OCI-LY1 (cell line): ENCODE measurements at regions not wholly inside any gene's neighbourhood (a gene's known extent, or its start where the extent isn't known, plus 50 kb on each side); places are given as distances from the start of the nearest gene placed in this dataset.
"Not testable (repeated sequence)": the region's sequence is repeated elsewhere in the genome, so short reads cannot be mapped to it uniquely, and the experiment has no call there.

Source experiments
- H2AFZ ChIP-seq: fragments of 200-600 bp; sonication (generic), shearing (Covaris generic); 2 replicates; pipeline ENCODE4 v1.6.0; 2014; ENCODE audit warnings: antibody characterized with exemption, mild to moderate bottlenecking, low read length
- H3F3A ChIP-seq: fragments of 200-600 bp; sonication (generic), shearing (Covaris generic); 2 replicates; pipeline ENCODE4 v1.6.0; 2014; ENCODE audit warnings: mild to moderate bottlenecking, antibody characterized with exemption, low read length, moderate library complexity; ENCODE audit not compliant: insufficient read depth
- H3K27ac ChIP-seq: fragments of 200-600 bp; sonication (generic); 2 replicates; pipeline ENCODE4 v1.5.1; 2014; ENCODE audit warnings: low read length, mixed run types, mild to moderate bottlenecking, low read depth; ENCODE audit not compliant: poor library complexity, severe bottlenecking
- H3K27me3 ChIP-seq: fragments of 200-600 bp; sonication (generic); 2 replicates; pipeline ENCODE4 v1.6.0; 2014; ENCODE audit warnings: antibody characterized with exemption, mild to moderate bottlenecking, low read length, moderate library complexity; ENCODE audit not compliant: insufficient read depth
- H3K36me3 ChIP-seq: fragments of 200-600 bp; sonication (generic); 2 replicates; pipeline ENCODE4 v1.6.1; 2014; ENCODE audit warnings: mild to moderate bottlenecking, antibody characterized with exemption, low read length, moderate library complexity, mixed read lengths; ENCODE audit not compliant: insufficient read depth
- H3K4me1 ChIP-seq: fragments of 200-600 bp; sonication (generic); 2 replicates; pipeline ENCODE4 v1.5.1; 2014; ENCODE audit warnings: mild to moderate bottlenecking, low read length, moderate library complexity; ENCODE audit not compliant: insufficient read depth, severe bottlenecking
- H3K4me2 ChIP-seq: fragments of 200-600 bp; sonication (generic), shearing (Covaris generic); 2 replicates; pipeline ENCODE4 v1.6.1; 2014; ENCODE audit warnings: low read length
- H3K4me3 ChIP-seq: fragments of 200-600 bp; sonication (generic); 2 replicates; pipeline ENCODE4 v1.5.1; 2014; ENCODE audit warnings: low read length, low read depth, mild to moderate bottlenecking, mixed read lengths; ENCODE audit not compliant: poor library complexity, severe bottlenecking
- H3K79me2 ChIP-seq: fragments of 200-600 bp; shearing (Covaris generic); 2 replicates; pipeline ENCODE4 v1.6.1; 2016; ENCODE audit warnings: mixed run types, low read length, mixed read lengths; ENCODE audit not compliant: insufficient read depth
- H3K9ac ChIP-seq: fragments of 200-600 bp; sonication (generic), shearing (Covaris generic); 2 replicates; pipeline ENCODE4 v1.6.1; 2014; ENCODE audit warnings: mild to moderate bottlenecking, low read length, mixed read lengths
- H3K9me2 ChIP-seq: fragments of 200-600 bp; sonication (generic), shearing (Covaris generic); 2 replicates; pipeline ENCODE4 v1.6.1; 2014; ENCODE audit warnings: low read depth, mild to moderate bottlenecking, low read length, mixed read lengths
- H3K9me3 ChIP-seq: fragments of 200-600 bp; shearing (Covaris generic); 2 replicates; pipeline ENCODE4 v1.6.1; 2014; ENCODE audit warnings: low read length, mixed read lengths
- H4K20me1 ChIP-seq: fragments of 200-600 bp; sonication (generic), shearing (Covaris generic); 2 replicates; pipeline ENCODE4 v1.6.0; 2016; ENCODE audit warnings: mild to moderate bottlenecking, low read length; ENCODE audit not compliant: insufficient read depth
- EZH2 ChIP-seq: fragments of 200-600 bp; sonication (generic), shearing (Covaris generic); IDR thresholded peaks from 2 replicates; pipeline ENCODE4 v1.8.0; 2017; ENCODE audit warnings: borderline replicate concordance, mixed run types, mild to moderate bottlenecking, antibody characterized with exemption, low read length, moderate library complexity, mixed read lengths
- TF ChIP-seq, protein P1 (sequence below): fragments of 200-600 bp; sonication (generic), shearing (Covaris generic); IDR thresholded peaks from 2 replicates; pipeline ENCODE4 v1.5.1; 2017; ENCODE audit warnings: mild to moderate bottlenecking, antibody characterized with exemption, low read length, moderate library complexity, mixed read lengths

DNA sequence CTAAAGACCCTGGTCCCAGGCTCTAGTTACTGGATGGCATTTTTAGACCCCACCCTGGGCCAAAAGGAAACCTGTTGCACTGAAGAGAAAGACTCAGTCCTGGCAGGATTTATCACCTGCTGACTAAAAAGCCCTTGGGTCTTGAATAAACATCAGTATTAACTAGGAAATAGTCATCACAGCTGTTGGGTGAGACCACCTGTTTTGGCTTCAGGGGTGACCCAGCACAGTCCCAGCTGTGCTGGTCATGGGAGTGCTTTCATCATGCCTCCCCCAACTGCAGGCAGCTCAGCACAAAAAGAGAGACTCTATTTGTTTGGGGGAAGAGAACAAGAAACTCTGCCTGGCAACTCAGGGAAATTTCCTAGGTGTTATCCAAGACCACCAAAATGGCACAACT, 903.2 kb downstream of the C4orf33 start:
- Histone ChIP-seq H3K4me2 (no peak overlapping the region), H3K9ac (no peak overlapping the region), H3K9me2 (no peaks in the 10 kb centered on the region), H4K20me1 (no peaks in the 10 kb centered on the region), H3K36me3 (no peaks in the 10 kb centered on the region), H3K9me3 (no peaks in the 10 kb centered on the region), H3K4me3 (no peak overlapping the region), H3K79me2 (no peaks in the 10 kb centered on the region), H3F3A (no peaks in the 10 kb centered on the region), H3K4me1 (no peaks in the 10 kb centered on the region), H3K27ac (no peak overlapping the region), H3K27me3 (no peaks in the 10 kb centered on the region), H2AFZ (no peak overlapping the region)
- TF ChIP-seq, protein P1, sequence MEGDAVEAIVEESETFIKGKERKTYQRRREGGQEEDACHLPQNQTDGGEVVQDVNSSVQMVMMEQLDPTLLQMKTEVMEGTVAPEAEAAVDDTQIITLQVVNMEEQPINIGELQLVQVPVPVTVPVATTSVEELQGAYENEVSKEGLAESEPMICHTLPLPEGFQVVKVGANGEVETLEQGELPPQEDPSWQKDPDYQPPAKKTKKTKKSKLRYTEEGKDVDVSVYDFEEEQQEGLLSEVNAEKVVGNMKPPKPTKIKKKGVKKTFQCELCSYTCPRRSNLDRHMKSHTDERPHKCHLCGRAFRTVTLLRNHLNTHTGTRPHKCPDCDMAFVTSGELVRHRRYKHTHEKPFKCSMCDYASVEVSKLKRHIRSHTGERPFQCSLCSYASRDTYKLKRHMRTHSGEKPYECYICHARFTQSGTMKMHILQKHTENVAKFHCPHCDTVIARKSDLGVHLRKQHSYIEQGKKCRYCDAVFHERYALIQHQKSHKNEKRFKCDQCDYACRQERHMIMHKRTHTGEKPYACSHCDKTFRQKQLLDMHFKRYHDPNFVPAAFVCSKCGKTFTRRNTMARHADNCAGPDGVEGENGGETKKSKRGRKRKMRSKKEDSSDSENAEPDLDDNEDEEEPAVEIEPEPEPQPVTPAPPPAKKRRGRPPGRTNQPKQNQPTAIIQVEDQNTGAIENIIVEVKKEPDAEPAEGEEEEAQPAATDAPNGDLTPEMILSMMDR: no peak
- TF ChIP-seq EZH2: no peak

DNA sequence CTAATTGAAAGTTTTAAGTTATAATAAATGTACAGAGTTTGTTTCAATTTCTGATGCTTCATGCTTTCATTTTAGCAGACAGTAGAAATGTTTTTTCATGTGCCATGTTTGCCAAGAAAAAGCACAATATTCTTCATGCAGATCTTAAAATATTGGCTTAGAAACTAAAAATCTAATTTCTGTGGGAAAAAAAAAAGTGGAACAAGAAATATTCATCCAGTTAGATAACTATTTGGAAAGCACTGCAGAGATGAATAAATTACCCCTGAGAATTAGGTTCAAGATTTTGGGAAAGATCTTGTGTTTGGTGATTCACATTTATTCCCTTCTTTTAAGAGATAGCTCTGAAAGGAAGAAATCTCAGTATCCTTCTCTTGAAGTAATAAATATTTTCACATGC, 912.5 kb downstream of the C4orf33 start:
- Histone ChIP-seq H3K4me1 (no peaks in the 10 kb centered on the region), H2AFZ (no peak overlapping the region), H3K27ac (no peak overlapping the region), H3K4me3 (no peak overlapping the region), H3K36me3 (no peaks in the 10 kb centered on the region), H4K20me1 (no peaks in the 10 kb centered on the region), H3K79me2 (no peaks in the 10 kb centered on the region), H3K4me2 (no peak overlapping the region), H3K9ac (no peak overlapping the region), H3K27me3 (no peaks in the 10 kb centered on the region), H3K9me2 (no peaks in the 10 kb centered on the region), H3K9me3 (no peaks in the 10 kb centered on the region), H3F3A (no peaks in the 10 kb centered on the region)
- no peak for TF ChIP-seq EZH2
- TF ChIP-seq, protein P1: no peak

DNA sequence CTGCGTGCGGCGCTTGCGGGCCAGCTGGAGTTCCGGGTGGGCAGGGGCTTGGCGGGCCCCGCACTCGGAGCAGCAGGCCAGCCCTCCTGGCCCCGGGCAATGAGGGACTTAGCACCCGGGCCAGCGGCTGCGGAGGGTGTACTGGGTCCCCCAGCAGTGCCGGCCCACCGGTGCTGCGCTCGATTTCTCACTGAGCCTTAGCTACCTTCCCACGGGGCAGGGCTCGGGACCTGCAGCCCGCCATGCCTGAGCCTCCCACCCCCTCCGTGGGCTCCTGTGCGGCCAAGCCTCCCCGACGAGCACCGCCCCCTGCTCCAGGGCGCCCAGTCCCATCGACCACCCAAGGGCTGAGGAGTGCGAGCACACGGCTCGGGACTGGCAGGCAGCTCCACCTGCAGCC, 916.9 kb downstream of the C4orf33 start:
- H3K27me3 ChIP-seq, H3K9me3 ChIP-seq, H3K9me2 ChIP-seq: not testable (repeated sequence)

DNA sequence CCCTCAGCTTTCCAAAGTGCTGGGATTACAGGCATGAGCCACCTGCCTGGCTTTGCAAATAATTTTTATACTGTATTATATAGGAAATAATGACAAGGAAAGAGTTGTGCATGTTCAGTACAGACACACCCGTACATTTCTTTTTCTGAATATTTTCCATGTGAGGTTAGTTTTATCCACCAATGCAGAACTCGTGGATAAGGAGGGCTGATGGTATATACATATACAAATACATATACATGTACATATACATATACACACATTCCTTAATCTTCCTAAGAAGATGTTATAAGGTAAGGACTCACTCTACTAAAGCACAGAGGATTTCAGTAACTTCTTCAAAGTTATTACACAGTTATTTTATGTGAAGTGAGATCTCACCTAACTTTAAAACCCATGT, 925.8 kb downstream of the C4orf33 start:
- H3K9ac ChIP-seq: no peak overlapping the region
- H4K20me1 ChIP-seq: no peaks in the 10 kb centered on the region
- H3K36me3 ChIP-seq: no peaks in the 10 kb centered on the region
- TF ChIP-seq EZH2: no peak
- TF ChIP-seq, protein P1: no peak
- no peaks in the 10 kb centered on the region for H3K9me3 ChIP-seq
- no peak overlapping the region for H3K27ac ChIP-seq
- H2AFZ ChIP-seq: no peak overlapping the region
- no peak overlapping the region for H3K4me3 ChIP-seq
- no peaks in the 10 kb centered on the region for H3F3A ChIP-seq
- no peaks in the 10 kb centered on the region for H3K27me3 ChIP-seq
- H3K4me1 ChIP-seq: no peaks in the 10 kb centered on the region
- H3K9me2 ChIP-seq: no peaks in the 10 kb centered on the region
- H3K79me2 ChIP-seq: no peaks in the 10 kb centered on the region
- no peak overlapping the region for H3K4me2 ChIP-seq

More for the DNA sequence above, 916.9 kb downstream of the C4orf33 start:
- not testable (repeated sequence) for H3K4me2 ChIP-seq, H3K27ac ChIP-seq, H3K4me1 ChIP-seq, H4K20me1 ChIP-seq, H3K4me3 ChIP-seq, H3K36me3 ChIP-seq, H3K79me2 ChIP-seq, H3F3A ChIP-seq, H3K9ac ChIP-seq, H2AFZ ChIP-seq
